ENCODE measurements at regions not wholly inside any gene's neighbourhood (a gene's known extent, or its start where the extent isn't known, plus 50 kb on each side); places are given as distances from the start of the nearest gene placed in this dataset.

- Histone ChIP-seq H3K4me1 (replicated peaks in 1 of 4; ENCODE audit: control insufficient read depth in 3 of 4, insufficient read depth in 4 of 4, low read length in 3 of 4) (peaks cover 0 to 2% (median 0%) of the 10 kb centered on the region in 4 experiments; a peak in 2 of 7 replicates), H3K4me2 (ENCODE audit: insufficient read depth in 1 of 2, low read depth in 2 of 2, low read length in 2 of 2) (no peak overlapping the region), H2AFZ (ENCODE audit: low read length) (no peak overlapping the region), H3K79me2 (ENCODE audit: control insufficient read depth in 1 of 2, insufficient read depth in 2 of 2, low read length in 2 of 2) (no peaks in the 10 kb centered on the region), H3K14ac (ENCODE audit: insufficient read length) (no peak overlapping the region), H3K27me3 (replicated peaks in 1 of 4; ENCODE audit: control insufficient read depth in 3 of 4, extremely low read depth in 1 of 4, insufficient read depth in 3 of 4, low read length in 3 of 4) (no peaks in the 10 kb centered on the region), H2BK12ac (ENCODE audit: low read depth, low read length) (no peak overlapping the region), H3K18ac (ENCODE audit: extremely low read depth, low read length) (no peak overlapping the region), H3K9me3 (ENCODE audit: insufficient read depth in 2 of 2, low read depth in 1 of 2, low read length in 1 of 2) (no peaks in the 10 kb centered on the region), H2AK5ac (ENCODE audit: low read depth, low read length) (no peak overlapping the region), H4K91ac (replicated peaks; ENCODE audit: insufficient read length, low read length) (no peak overlapping the region), H3K79me1 (ENCODE audit: low read depth, low read length) (no peaks in the 10 kb centered on the region), H4K5ac (ENCODE audit: insufficient read length, low read depth, low read length) (no peak overlapping the region), H3K9ac (replicated peaks in 1 of 4; ENCODE audit: extremely low read depth in 1 of 4, low read depth in 3 of 4, low read length in 3 of 4) (no peak overlapping the region), H3K4ac (replicated peaks; ENCODE audit: insufficient read length, low read depth, low read length) (no peak overlapping the region), H4K8ac (ENCODE audit: extremely low read depth, insufficient read depth, low read length) (no peak overlapping the region), H3K36me3 (ENCODE audit: control insufficient read depth in 2 of 4, insufficient read depth in 4 of 4, low read length in 3 of 4) (no peaks in the 10 kb centered on the region), H2BK15ac (ENCODE audit: low read length) (no peak overlapping the region), H2BK120ac (replicated peaks; ENCODE audit: low read depth, low read length) (no peak overlapping the region), H2BK20ac (ENCODE audit: low read length) (no peak overlapping the region), H3K4me3 (ENCODE audit: extremely low read depth in 1 of 4, insufficient read depth in 2 of 4, low read depth in 3 of 4, low read length in 4 of 4) (no peak overlapping the region), H3K27ac (ENCODE audit: low read depth, low read length) (no peak overlapping the region), H3K23me2 (ENCODE audit: low read depth, low read length) (no peaks in the 10 kb centered on the region), H4K20me1 (replicated peaks in 1 of 2; ENCODE audit: control insufficient read depth in 1 of 2, insufficient read depth in 2 of 2, low read length in 2 of 2) (no peaks in the 10 kb centered on the region), H2BK5ac (ENCODE audit: low read depth, low read length) (no peak overlapping the region), H3K56ac (replicated peaks; ENCODE audit: insufficient read length, low read depth, low read length) (no peak overlapping the region), H3K23ac (ENCODE audit: insufficient read length) (no peak overlapping the region)
- WGBS, 2 experiments (ENCODE audit: extremely low coverage in 1 of 2, insufficient coverage in 1 of 2, insufficient read length in 1 of 2, insufficient replicate concordance in 2 of 2, low coverage in 1 of 2, low lambda C conversion rate in 2 of 2, missing lambda C conversion rate in 1 of 2), result 84% methylated on average over 9 of the region's 9 CpGs; no CpG with 5 or more reads in 1 of the 2 experiments
- POLR2A ChIA-PET (ENCODE audit: partially characterized antibody), result no interaction called here
- FAIRE-seq, result no peak
- CTCF ChIA-PET (ENCODE audit: partially characterized antibody), result interaction anchor here (0.7 to 1.1 kb wide), 2 partner anchors 446 to 642 kb away, joined by 3 to 5 read pairs; no protein-coding TSS in a partner anchor
- DNase-seq (ENCODE audit: low read depth in 1 of 2, low spot score in 2 of 2), result no peak
- TF ChIP-seq CREB1 (IDR thresholded peaks at IDR 0.05), result no peak
Measured at GRCh38 chr9:106287731-106288130, 575.2 kb upstream of the ZNF462 start.

Measured in H1 (cell line).